Stimulated activated CD8-positive, alpha-beta memory T cell treated with anti-CD3 and anti-CD28 coated beads, Interleukin-15, amount 100 ng/mL, for 1 hour (primary cell): ENCODE measurements at regions not wholly inside any gene's neighbourhood (a gene's known extent, or its start where the extent isn't known, plus 50 kb on each side); places are given as distances from the start of the nearest gene placed in this dataset.

Source experiments
- DNase-seq: peaks from one replicate; pipeline ENCODE4 v3.0.0-alpha.2; 2020; ENCODE audit warnings: low read depth

DNA sequence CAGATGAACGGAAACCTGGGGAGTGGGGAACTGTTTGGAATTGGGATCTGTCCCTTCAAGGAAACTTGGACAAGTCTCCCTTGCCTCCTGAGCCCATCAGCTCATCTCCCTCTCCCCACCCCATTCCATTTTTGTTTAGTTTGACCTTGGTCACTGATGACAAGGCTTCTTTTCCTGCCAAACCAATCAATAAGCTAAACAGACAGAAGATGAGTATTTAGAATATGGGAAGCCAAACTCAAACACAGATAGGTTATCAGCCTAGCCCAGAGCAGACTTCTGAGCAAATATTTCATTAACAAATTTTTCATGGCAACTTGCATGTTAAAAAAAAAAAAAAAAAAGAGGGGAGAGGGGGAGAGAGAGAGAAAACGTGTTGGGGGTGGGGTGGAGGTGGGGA is 337.2 kb upstream of the PROX1 start:
- no peak for DNase-seq

DNA sequence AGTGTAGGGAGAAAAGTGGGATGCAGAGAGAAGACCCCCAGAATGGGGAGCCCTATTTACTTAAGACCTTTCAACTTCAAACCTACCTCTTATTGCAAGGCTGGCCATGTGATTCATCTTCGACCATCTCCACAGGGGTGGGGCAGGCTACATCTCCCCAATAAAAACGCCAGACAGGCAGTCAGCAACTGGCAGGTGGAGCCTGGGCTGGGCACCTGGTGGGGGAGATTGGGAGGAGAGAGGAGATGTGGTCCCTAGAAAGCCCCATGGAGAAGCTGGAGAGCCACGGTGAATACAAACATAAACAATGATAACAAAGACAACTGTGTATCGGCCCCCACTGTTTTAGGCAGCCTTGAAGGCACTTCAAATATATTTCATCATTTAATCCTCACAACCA is 336.7 kb upstream of the PROX1 start:
- DNase-seq = no peak

DNA sequence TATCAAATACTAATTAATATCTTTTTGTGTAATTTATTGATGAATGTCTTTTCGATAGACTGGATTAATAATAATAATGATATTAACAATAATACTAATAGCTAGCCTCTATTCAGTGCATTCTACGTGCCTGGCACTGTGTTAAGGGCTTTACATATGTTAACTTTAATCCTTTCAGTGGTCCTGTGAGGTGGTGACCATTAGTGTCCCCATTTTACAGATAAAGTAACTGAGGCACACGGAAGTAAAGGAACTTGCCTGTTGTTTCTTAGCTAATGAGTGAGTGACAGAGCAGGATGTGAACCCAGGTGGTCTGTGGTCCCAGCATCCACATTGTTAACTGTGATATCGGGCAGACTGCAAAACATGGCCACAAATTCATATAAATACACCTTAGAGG is 335.7 kb upstream of the PROX1 start:
- no peak for DNase-seq

DNA sequence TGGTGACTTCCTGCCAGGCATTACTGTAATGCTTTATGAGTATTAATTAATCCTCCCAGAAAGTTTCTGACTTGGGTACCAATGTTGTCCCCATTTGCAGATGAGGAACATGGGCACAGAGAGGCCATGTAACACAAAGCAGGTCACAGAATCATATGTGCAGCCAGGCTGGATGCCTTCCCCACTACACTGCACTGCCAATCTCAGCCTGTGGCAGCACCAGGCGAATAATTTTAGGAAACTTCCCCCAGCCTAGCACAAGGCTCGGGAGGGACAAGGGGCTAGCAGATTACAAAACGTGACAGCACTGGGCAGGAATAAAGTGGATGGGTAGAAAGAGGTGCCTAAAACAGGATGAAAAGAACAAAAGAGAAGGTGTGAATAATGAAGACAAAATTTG is 331.7 kb upstream of the PROX1 start:
- no peak for DNase-seq

DNA sequence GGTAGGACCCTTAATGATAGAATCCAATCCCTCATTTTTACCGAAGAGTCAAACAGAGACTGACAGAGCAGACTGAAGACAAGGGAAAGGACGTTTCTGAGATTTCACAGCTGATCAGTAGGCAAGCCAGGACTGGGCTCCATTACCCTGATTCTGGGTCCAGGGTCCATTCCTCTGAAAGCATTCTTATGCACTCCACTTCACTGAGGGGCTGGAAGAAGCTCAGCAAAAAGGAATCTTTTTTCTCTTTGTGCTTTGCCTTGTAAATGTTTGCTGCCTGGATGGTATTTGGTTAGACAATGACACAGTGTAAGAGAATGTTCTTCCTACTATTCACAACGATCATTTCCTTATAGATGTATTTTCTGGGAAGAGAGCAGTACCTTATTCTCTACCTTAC is 331.3 kb upstream of the PROX1 start:
- no peak for DNase-seq

DNA sequence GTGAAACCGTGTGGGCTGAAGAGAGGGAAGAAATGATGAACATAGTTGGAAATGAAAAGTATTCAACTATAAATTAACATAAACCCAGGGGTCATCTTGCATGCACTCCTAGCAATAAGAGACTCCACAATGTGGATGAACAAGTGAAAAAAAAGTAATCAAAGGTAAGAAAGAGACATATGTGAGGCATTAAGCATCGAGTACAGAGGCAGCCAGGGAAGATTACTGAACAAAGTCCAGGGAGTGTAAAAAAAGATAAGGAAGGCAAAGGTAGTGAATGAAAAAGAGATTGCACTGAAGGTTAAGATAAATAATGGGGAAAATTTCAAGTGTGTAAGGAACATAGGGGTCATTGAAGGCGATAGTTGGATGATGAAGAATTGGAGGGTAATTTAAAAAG is 330.8 kb upstream of the PROX1 start:
- DNase-seq = no peak

DNA sequence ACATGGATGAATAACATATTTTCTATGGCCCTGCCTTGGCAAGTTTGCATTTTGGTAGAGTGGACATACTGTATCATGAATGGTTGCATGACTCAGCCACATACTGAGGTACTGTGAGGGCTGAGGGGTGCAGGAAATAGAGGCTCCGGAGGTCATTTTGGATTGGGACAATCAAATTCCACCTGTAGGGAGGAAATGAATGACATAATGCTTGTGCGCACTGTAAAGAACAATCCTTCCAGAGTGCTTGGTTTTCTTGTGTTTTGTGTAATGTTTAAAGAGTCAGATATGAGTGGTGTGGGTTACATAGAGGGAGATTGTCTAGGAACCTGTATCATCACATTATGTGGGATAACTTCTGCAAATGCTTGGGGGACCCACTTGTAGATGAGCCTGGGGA is 329.9 kb upstream of the PROX1 start:
- no peak for DNase-seq

DNA sequence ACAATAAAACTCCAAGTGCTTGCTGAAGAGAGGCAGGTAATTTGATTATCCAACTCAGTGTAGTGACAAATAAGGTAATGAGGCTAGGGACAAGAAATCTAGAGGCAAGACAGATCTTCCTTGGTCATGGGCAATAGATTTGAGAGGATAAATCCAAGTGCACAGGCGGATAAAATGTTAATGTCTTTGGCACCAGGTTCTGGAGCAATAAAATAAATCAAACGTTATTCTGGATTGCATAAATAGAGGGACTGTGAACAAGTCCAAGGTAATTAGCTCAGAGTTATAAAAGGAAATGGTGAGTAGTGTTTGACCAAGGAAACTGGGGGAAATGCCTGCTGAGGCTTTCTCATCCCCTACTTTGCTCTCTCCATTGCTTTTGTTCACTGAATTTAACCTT is 329.3 kb upstream of the PROX1 start:
- DNase-seq = no peak

DNA sequence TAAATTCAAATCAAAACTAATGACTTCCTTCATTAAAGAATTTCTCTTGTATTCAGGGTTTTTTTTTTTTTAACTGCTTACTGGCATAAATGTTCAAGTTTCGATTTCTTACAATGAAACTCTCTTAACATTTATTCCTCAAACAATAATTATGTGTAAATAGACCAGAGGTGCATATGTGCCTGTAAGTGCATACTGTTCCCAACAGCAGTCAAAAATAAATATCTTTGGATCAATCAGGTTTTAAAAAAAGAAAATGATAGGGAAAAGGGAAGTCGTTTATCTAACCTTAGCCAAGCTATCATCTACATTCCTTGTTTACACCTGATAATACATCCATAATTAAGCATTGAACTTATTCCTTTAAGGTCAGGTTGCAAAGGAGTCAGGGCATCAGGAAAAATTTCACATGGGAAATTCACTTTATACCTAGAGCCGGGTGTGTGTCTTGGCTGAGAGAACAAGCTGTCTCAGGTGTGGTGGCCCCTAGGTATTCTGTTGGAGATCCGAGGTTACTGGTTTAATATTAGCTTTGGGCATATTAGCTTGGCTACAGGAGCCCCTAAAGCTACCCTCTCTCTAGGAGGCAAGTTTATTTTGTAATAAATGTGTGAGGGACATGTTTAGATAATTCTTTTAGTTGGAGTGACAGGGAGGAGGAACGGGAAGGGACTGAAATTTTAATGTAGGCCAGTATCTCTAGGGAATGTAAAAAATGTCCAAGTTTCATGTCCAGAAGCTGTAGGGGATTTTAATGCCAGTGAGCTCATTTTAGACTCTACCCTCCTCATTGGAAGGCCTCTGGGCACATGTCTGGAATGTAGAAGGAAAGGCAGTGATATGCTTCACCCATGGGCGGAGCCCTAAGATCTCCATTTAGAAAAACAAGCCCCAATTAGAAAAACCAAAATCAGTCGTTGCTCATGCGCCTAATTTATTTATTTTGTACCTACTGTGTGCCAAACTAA is 327.9 kb upstream of the PROX1 start:
- DNase-seq = no peak

DNA sequence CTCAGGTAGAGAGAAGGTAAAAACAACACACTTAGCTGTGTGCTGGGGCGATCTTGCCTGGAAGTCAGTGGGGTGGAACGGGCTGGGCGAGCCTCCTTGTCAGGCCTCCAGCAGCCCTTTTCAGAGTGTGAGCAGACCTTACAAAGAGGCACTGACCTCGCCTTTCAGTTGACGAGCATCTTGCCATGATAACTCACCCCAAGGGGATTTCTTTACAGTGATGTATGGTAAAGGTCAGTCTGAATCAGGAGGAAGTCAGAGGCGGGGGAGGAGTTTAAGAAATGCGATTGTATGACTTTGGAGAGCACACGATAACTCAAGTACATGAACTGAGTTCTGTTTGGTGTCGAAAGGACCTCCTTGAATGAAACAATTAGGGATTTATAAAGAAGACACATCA is 326.5 kb upstream of the PROX1 start:
- DNase-seq = no peak

DNA sequence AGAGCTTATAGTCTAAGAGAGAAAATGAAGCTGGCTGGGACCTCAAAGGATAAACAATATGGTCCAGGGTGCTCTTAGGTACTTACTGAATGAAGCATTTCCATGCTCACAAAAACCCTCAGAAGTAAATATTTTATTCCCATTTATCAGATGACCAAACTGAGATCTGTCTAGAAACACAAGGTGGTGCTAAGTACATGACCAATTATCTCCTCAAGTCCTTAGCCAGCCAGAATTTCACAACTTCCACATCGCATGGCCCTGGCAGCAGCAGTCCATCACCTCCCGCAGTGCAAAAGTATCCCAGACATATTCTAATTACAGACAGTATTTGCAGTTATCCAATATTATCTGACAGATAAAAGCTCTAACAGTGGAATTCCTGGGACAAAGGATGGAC is 321.7 kb upstream of the PROX1 start:
- no peak for DNase-seq

DNA sequence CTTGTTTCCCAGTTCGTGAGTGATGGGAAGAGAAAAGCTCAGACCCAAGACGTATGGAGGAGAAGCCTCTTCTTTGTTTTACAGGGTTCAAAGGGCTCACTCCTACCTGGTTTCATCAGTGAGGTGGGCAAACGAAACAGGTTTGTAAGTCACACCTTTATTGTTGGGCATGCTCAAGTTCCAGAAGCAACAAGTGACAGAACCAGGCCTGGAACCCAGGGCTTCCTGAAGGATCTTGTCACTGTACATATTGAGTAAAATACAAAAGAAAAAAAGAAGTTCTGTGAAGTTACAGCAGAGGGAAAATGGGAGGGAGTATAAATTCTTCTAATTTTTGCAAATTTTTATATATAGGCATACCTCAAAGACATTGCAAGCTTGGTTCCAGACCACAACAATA is 320.9 kb upstream of the PROX1 start:
- no peak for DNase-seq

DNA sequence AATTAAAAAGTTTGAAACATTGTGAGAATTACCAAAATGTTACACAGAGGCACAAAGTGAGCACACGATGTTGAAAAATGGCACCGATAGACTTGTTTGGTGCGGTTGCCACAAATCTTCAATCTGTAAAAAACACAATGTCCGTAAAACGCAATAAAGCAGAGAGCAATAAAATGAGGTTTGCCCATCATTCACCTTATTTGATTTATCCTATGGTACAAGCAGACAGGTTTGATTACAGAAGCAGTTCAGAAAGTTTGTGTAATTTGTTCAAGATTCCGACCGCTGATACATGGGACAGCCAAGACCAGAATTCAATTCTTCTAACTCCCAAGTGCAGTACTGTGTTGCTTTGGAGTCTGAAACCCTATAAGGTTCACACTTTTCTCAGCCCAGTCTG is 318.3 kb upstream of the PROX1 start:
- DNase-seq = no peak

DNA sequence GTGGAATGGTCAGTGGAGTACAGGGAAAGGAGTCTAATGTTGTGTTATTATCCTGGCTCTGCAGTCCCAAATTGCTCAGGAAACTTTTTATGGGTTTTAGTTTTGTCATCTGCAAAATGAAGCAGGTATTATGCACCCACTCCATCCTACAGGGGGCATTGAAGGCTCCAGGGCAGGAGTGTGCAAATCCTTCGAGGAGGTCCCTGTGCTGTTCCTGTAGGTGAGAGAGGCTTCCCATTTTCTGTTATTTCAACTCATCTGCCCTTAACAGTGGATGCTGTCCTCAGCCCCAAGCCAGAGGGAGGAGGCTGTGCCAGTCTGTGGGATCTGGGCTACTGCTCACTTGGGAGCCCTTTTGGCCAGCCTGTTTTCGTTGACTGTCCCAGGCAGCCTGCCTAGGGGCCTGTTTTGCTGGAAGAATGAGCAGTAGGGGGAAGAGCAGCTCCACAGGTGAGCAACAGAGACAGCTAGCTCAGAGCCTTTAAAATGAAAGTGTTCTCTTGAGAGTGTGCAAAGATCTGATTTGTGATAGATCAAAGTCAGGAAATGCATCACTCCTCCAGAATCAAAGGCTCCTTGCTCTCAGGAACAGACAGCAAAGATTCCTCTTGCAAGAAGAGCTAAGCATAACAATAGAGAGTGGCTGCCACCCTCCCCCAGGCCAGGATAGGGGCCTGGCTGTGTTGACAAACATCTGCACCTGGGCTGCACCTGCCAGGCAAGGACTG is 317.6 kb upstream of the PROX1 start:
- no peak for DNase-seq

DNA sequence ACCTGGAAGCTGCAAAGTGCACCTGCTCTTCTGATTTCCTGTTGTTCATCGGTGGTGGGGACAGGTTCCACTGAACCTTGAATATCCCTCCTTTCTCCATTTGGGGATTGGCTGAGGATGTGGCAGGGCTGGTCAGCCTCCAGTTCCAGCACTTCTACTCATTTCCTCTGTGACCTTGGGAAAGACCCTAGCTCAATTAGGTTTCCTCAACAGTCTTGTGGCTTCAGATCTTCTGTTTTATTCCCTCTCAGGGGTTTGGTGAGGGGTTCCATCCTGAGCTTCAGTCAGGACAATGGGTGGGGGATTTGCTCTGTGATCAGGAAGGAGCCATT is 317.1 kb upstream of the PROX1 start:
- DNase-seq = no peak

DNA sequence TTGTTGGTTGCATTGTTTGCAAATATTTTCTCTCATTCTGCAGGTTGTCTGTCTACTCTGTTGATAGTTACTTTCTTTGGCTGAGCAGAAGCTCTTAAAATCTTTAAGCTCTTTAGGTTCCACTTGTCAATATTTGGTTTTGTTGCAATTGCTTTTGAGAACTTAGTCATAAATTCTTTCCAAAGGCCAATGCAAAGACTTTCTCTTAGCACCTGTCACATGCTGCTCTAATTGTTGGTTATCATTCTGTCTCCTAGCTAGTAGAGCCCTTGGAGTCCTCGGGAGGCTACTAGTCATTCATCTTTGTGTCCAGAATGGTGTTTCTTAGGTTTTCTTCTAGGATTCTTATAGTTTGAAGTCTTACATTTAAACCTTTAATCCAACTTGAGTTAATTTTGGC is 312.7 kb upstream of the PROX1 start:
- DNase-seq = no peak

DNA sequence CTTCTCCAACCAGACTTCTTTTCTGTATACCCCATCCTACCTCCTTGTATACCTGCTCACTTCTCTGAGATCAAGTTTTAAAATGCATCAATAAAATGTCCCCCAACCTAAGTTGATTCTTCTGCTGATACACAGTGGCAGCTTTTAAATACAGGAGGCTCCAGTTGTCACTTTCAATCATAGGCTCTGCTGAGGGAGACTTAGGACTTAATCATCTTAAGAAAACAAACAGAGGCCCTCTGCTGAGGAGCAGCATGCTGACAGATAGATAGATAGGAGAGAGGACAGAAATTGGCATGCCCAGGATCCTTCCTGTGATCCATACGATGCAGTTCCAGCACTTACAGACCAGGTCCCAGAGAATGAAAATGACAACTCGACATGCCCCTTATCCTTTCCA is 311.0 kb upstream of the PROX1 start:
- no peak for DNase-seq

DNA sequence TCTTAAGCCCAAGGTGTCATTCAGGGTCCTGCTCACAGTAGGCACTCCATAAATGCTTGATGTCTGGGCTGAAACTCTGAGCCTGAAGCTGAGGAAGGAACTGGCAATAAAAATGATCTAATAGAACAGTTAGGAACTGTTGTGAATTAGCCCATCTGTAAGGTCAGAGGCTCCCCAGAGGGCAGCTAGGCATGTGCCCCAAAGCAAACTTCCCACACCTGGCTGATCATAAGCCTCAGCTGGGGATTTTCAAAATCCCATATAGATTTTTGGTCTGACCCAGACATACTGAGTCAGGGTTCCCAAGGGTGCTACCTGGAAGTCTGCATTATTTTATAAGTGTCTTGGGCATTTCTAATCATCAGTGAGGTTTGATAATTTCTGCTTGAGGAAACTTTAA is 309.4 kb upstream of the PROX1 start:
- no peak for DNase-seq

DNA sequence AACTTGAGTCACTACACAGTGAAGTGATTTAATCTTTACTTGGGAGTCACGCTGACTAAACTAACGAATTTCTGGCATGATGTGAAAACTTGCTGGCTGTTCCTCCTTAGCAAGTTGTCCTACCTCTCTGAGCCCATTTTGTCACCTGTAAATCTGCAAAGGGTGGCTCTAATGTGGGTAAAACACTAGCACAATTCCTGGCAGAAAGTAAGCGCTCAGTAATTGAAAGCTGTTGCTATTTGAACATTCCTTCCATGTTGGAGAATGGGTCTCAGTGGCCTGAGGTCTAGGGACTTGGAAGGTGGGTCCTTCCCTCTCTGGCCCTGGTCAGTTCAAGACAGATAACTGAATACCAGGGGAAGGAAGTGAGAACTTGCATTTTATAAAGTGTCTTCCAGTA is 309.0 kb upstream of the PROX1 start:
- no peak for DNase-seq

DNA sequence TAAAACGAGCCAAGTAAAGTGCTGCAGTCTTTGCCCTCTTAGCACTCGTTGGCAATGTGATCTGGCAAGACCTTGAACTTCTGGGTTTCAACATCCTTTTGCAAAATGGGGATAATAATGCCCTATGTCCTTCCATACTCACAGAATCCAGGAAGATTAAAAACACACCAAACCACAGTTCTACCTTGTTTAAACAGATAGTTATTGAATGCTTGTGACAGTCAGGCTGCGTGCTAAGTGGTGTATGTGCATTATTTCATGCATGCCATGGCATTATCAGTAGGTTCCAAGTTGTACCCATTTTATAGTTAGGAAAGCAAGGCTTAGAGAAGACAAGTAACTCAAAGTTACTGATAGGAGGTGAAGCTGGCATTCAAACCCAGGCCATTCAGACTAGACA is 308.6 kb upstream of the PROX1 start:
- DNase-seq = no peak

DNA sequence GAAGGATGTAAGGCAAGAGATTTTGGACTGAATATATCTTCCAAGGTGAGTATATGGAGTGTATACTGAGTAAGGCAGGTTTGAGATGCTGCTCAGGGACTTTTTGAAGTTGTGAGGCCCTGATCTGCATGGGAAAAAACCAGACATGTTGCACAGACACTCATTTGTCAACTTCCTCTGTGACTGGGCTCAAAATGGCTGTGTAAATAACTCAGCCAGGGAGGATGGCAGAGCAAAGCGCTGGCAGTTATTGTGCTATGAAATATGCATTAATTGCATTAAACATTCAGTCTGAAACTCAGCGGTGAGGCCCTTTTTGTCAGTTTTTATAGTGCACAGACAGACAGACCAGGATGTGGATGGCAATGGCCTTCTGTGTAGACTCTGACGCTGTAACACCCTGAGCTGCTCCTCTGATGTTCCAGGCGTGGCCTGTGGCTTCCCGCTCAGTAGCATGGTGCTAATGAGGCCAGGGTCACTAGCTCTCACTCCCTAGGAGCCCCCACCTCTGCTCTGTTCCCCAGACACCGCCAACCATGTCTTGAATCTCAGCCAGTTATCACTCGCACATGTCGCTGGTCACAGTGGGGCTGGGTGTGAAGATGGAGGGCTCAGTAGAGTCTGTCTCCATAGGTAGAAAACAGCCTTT is 307.0 kb upstream of the PROX1 start:
- DNase-seq = no peak

DNA sequence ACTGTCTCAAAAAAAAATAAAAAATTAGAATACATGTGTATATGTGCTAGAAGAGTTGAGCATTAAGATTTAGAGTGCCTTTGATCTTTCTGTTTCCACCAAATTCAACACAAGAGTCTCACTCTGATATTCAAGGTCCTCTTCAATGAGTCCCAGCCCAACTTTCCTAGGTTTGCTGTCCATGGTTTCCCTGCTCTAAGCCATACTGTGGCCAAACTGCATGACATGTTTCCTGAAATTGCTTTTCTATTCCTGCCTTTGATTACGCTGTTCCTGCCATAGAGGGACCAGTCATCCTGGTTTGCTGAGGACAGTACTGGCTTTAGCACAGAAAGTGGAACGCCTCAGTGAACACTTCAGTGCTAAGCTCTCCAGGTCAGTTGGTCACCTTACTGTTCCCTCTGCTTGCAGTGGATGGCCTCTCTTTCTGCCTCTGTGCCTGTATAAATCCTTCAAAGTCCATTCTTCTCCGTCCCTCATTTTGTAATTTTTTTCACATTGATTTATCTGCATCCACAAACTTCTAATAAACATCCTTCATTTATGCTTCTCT is 305.9 kb upstream of the PROX1 start:
- no peak for DNase-seq

DNA sequence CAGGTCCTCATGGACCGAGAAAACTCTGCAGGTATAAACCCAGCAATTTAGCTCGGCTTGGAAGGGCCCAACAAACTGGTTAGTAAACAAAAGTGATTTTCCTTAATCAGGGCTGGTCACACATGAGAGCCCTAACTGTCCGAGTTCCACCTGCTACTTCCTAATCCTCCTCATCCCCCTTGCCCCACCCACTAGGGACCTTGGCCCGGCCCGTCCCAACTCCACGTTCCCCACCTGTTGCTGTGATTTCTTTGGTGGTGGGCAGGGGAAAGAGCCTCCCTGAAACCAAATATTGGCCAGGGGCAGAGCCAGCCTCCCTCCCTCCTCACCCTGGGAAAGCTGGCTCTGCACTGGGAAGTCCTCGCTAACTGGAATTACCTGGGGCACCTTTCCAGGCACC is 304.2 kb upstream of the PROX1 start:
- no peak for DNase-seq
